T-helper 1 cell treated with Interleukin-12 subunit alpha and Interleukin-12 subunit beta and Interleukin-4 antibody, amounts not matched to agents 30 μg/mL and 1 μg/mL, for 36 hours (primary cell): ENCODE measurements at regions not wholly inside any gene's neighbourhood (a gene's known extent, or its start where the extent isn't known, plus 50 kb on each side); places are given as distances from the start of the nearest gene placed in this dataset.

Experiments used
- H3K27ac Mint-ChIP-seq: one replicate; pipeline ENCODE4 v1.8.0; 2021; ENCODE audit warnings: mild to moderate bottlenecking, mixed read lengths
- H3K27me3 Mint-ChIP-seq: one replicate; pipeline ENCODE4 v1.8.0; 2021; ENCODE audit warnings: low read depth, mixed read lengths
- H3K36me3 Mint-ChIP-seq: one replicate; pipeline ENCODE4 v1.8.0; 2021; ENCODE audit warnings: low read depth, mixed read lengths
- H3K4me1 Mint-ChIP-seq: one replicate; pipeline ENCODE4 v1.8.0; 2021; ENCODE audit warnings: low read depth, mixed read lengths
- H3K4me3 Mint-ChIP-seq: one replicate; pipeline ENCODE4 v1.8.0; 2021; ENCODE audit warnings: mild to moderate bottlenecking, moderate library complexity, mixed read lengths
- H3K9me3 Mint-ChIP-seq: one replicate; pipeline ENCODE4 v1.8.0; 2021; ENCODE audit warnings: mixed read lengths

- Mint-ChIP-seq H3K4me1 (no peaks in the 10 kb centered on the region), H3K27me3 (no peaks in the 10 kb centered on the region), H3K36me3 (no peaks in the 10 kb centered on the region), H3K27ac (no peak overlapping the region), H3K9me3 (peaks cover 4% of the 10 kb centered on the region), H3K4me3 (no peak overlapping the region)
Observed at GRCh38 chr4:22873899-22874298, 181.2 kb downstream of the GBA3 start.

DNA sequence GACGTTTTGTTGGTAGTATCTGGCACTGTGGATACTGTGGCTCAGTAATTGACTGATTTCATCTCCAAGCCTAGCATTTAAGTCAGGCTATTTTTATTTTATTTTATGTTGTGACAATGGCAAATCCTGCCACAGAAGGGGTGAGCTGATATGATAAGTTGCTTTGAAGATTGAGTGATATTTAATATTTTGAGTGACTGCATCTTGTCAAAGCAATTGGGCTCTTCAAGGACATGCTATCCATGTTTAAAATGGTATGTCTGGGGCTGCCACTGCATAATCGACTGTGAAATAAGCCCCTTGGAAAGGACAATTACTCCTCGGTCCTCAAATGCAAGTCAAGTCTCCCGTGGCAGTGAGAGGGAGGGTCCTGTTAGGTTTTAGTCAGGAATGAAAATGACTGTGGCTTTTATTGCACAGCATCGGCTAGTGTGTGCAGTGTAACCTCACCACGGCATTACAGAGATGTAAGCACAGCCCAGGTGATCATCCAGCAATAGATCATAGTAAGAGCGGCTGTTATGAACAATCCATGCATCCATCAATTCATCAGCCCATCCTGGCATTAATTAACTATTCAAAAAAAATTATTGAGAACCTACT lies 178.2 kb downstream of the GBA3 start:
- H3K27me3 Mint-ChIP-seq = no peaks in the 10 kb centered on the region
- H3K36me3 Mint-ChIP-seq = no peaks in the 10 kb centered on the region
- H3K9me3 Mint-ChIP-seq = peaks cover 4% of the 10 kb centered on the region
- H3K27ac Mint-ChIP-seq = no peak overlapping the region
- no peak overlapping the region for H3K4me3 Mint-ChIP-seq
- no peaks in the 10 kb centered on the region for H3K4me1 Mint-ChIP-seq

DNA sequence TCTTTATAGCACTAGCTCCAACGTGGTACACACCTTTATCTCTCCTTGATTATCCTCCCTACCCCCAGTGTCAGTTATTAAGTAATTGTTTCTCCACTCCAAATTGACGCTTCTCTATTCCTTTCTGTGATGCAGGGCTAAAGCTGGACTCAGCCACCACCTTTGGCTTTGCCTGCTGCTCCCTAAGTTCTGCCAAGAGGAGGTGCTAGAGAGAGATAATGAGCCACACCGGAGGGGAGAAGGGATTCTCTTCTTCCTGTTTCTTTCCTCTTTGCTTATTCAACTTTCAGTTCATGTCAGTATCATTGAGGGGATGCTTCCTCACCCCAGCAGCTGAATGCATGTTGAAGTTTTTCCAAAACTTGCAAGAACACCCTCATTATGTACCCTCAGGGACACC lies 176.5 kb downstream of the GBA3 start:
- peaks cover 4% of the 10 kb centered on the region for H3K9me3 Mint-ChIP-seq
- H3K27me3 Mint-ChIP-seq = no peaks in the 10 kb centered on the region
- no peaks in the 10 kb centered on the region for H3K36me3 Mint-ChIP-seq
- H3K4me3 Mint-ChIP-seq = no peak overlapping the region
- H3K27ac Mint-ChIP-seq = no peak overlapping the region
- no peaks in the 10 kb centered on the region for H3K4me1 Mint-ChIP-seq
